Coronary artery (tissue), 2 donors: ENCODE measurements at regions not wholly inside any gene's neighbourhood (a gene's known extent, or its start where the extent isn't known, plus 50 kb on each side); places are given as distances from the start of the nearest gene placed in this dataset.

ENCODE experiments used
- DNase-seq: peaks from one replicate; pipeline ENCODE4 v3.0.0-alpha.2; 2017; ENCODE audit warnings: low spot score
- H3K27ac ChIP-seq, 2 donors: fragments of 200-600 bp; sonication (generic); one replicate each; pipeline ENCODE4 v1.5.1; 2016 to 2019
- H3K4me3 ChIP-seq: fragments of 200-600 bp; sonication (generic); 2 replicates; pipeline ENCODE4 v1.5.1; 2016; ENCODE audit warnings: mild to moderate bottlenecking, moderate library complexity
- CTCF ChIP-seq: fragments of 200-600 bp; sonication (generic); IDR thresholded peaks from one replicate; pipeline ENCODE4 v1.5.1; 2019; ENCODE audit warnings: antibody characterized with exemption

- no peak overlapping the region for H3K27ac ChIP-seq
- DNase-seq = no peak
- no peak overlapping the region for H3K4me3 ChIP-seq
- no peak for TF ChIP-seq CTCF
Observed at GRCh38 chr1:73953586-73953985, 244.4 kb downstream of the LRRIQ3 start.

GRCh38 chr1:73953186-73953585 lies 244.8 kb downstream of the LRRIQ3 start:
- Histone ChIP-seq H3K4me3 (no peak overlapping the region), H3K27ac (no peak overlapping the region)
- TF ChIP-seq CTCF = no peak
- no peak for DNase-seq

GRCh38 chr1:73948055-73948454 lies 249.9 kb downstream of the LRRIQ3 start:
- no peak overlapping the region for H3K27ac ChIP-seq
- TF ChIP-seq CTCF = no peak
- no peak for DNase-seq
- H3K4me3 ChIP-seq = no peak overlapping the region

- TF ChIP-seq CTCF = no peak
- no peak for DNase-seq
- H3K27ac ChIP-seq = no peak overlapping the region
- H3K4me3 ChIP-seq = no peak overlapping the region
Observed at GRCh38 chr1:73947009-73947408, 251.0 kb downstream of the LRRIQ3 start.

DNA sequence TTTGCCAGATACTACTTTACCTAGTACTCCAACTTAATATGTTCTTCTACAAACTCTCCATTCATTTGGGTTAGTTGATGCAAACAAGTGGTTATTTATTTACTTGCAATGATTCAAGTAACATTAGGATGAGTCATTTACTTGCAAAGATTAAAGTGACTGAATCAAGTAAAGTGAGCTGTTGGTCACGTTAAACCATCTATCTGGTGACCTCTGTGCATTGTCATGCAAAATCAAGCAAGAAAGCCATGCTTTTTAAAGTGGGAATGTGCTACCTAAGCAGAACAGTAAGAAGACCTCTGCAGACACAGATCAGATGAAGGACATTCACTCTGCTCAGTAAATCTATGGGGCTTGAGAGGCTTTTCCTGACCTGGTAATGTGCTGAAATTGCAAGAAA lies 254.7 kb downstream of the LRRIQ3 start:
- DNase-seq = no peak
- H3K4me3 ChIP-seq = no peak overlapping the region
- no peak for TF ChIP-seq CTCF
- no peak overlapping the region for H3K27ac ChIP-seq

DNA sequence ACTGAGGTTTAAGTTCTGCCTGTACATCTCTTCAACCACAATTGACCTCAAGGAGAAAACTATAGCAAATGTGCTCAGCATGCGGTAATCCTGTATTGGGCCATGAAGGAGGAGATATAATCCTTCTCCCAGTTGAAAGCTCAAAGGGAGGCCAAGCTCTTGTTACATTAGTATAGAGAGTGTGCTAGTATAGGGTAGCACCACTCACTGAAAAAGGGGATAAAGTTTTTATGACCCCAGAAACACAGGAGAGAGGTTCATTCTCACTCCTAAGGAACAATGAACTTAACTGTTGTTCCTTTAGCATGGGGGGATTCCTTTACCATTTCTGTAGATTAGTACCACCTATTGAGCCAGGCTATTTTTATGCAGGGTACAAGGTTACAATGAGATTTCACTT lies 267.7 kb downstream of the LRRIQ3 start:
- H3K4me3 ChIP-seq = no peak overlapping the region
- no peak overlapping the region for H3K27ac ChIP-seq
- no peak for TF ChIP-seq CTCF
- no peak for DNase-seq

- Histone ChIP-seq H3K27ac (no peak overlapping the region), H3K4me3 (no peak overlapping the region)
- no peak for TF ChIP-seq CTCF
- DNase-seq = no peak
Observed at GRCh38 chr1:73914951-73915350, 283.0 kb downstream of the LRRIQ3 start.
